HCT116 (cell line): ENCODE measurements at regions not wholly inside any gene's neighbourhood (a gene's known extent, or its start where the extent isn't known, plus 50 kb on each side); places are given as distances from the start of the nearest gene placed in this dataset.

Source experiments
- ATAC-seq: fragments of 200-7000 bp; cut with Tn5 transposase; 2 replicates; pipeline ENCODE4 v1.9.1; 2020; ENCODE audit warnings: mild to moderate bottlenecking, moderate library complexity
- BruUV-seq: library from RNA; stranded (reverse); fragments of 400-500 nt; replicated peaks from 2 replicates; lab custom pipeline; 2021; lab: Mats Ljungman, UMichigan
- CTCF ChIA-PET: fragments of 300-600 bp; sonication (Branson Sonifier 250); formaldehyde crosslinking; loops from one replicate; lab custom pipeline; 2021; ENCODE audit warnings: antibody characterized with exemption; lab: Charles Lee
- POLR2A ChIA-PET: fragments of 300-600, 350-600 bp; sonication (Branson Sonifier 250); formaldehyde crosslinking; loops from one replicate; lab custom pipeline; 2021; ENCODE audit warnings: antibody characterized with exemption; lab: Charles Lee
- RAD21 ChIA-PET, 2 experiments: fragments of 300-600 bp; sonication (Branson Sonifier 250); formaldehyde crosslinking; loops; one replicate each; lab custom pipeline; 2023; ENCODE audit warnings: low total read pairs in 2 of 2; ENCODE audit not compliant: uncharacterized antibody in 2 of 2, unreplicated experiment in 2 of 2, low non-redundant PET in 1 of 2; lab: Charles Lee
- DNase-seq: peaks from one replicate; pipeline ENCODE4 v3.0.0-alpha.2; 2010; ENCODE audit warnings: low read depth, low spot score
- H2AFZ ChIP-seq: fragments of 200-600 bp; shearing (Covaris generic), sonication (generic); 2 replicates; pipeline ENCODE4 v1.6.1; 2017; ENCODE audit warnings: low read depth, mixed run types, mixed read lengths, antibody characterized with exemption, low read length; ENCODE audit not compliant: poor library complexity, severe bottlenecking
- H3K27ac ChIP-seq: 2 replicates; pipeline ENCODE4 v1.5.1; 2012; ENCODE audit warnings: low read depth, low read length
- H3K27me3 ChIP-seq: fragments of 200-600 bp; sonication (generic); 2 replicates; pipeline ENCODE4 v1.6.1; 2016; ENCODE audit warnings: mixed run types, low read length, mixed read lengths; ENCODE audit not compliant: insufficient read depth
- H3K36me3 ChIP-seq, 2 experiments: fragments of 200-500 bp in 1 of 2; fragments of 200-600 bp in 1 of 2; sonication (Bioruptor generic) in 1 of 2; sonication (generic) in 1 of 2; 2 replicates each; pipeline versions ENCODE4 v1.5.1 to v1.6.1; 2014 to 2016; ENCODE audit warnings: low read length in 2 of 2, inconsistent platforms in 1 of 2, mixed read lengths in 1 of 2, mixed run types in 1 of 2; ENCODE audit not compliant: insufficient read depth in 2 of 2, control insufficient read depth in 1 of 2
- H3K4me1 ChIP-seq, 2 experiments: fragments of 200-600 bp in 1 of 2; sonication (generic) in 1 of 2; 2 replicates each; pipeline versions ENCODE4 v1.5.1 to v1.6.1; 2012 to 2017; ENCODE audit warnings: low read length in 2 of 2, inconsistent platforms in 1 of 2, mild to moderate bottlenecking in 1 of 2, mixed read lengths in 1 of 2, mixed run types in 1 of 2, moderate library complexity in 1 of 2; ENCODE audit not compliant: insufficient read depth in 2 of 2, control insufficient read depth in 1 of 2
- H3K4me2 ChIP-seq: fragments of 200-600 bp; sonication (generic); 2 replicates; pipeline ENCODE4 v1.6.1; 2017; ENCODE audit warnings: mixed run types, low read length, mixed read lengths
- H3K4me3 ChIP-seq, 2 experiments: fragments of 200-600 bp in 1 of 2; sonication (generic) in 1 of 2; replicated peaks in 1 of 2; 2 replicates each; pipeline ENCODE4 v1.5.1; 2011 to 2016; ENCODE audit warnings: low read length in 2 of 2, control low read depth in 1 of 2, low read depth in 1 of 2, mild to moderate bottlenecking in 1 of 2, mixed read lengths in 1 of 2, mixed run types in 1 of 2
- H3K79me2 ChIP-seq: fragments of 200-600 bp; sonication (generic); 2 replicates; pipeline ENCODE4 v1.6.1; 2017; ENCODE audit warnings: mild to moderate bottlenecking, mixed run types, low read length, moderate library complexity, mixed read lengths; ENCODE audit not compliant: insufficient read depth
- H3K9ac ChIP-seq: fragments of 200-600 bp; sonication (generic); 2 replicates; pipeline ENCODE4 v1.6.1; 2016; ENCODE audit warnings: low read length, mixed read lengths
- H3K9me2 ChIP-seq: fragments of 200-600 bp; sonication (generic), shearing (Covaris generic); 2 replicates; pipeline ENCODE4 v1.6.1; 2017; ENCODE audit warnings: mixed run types, mild to moderate bottlenecking, moderate library complexity; ENCODE audit not compliant: insufficient read depth
- H3K9me3 ChIP-seq, 2 experiments: fragments of 200-500 bp in 1 of 2; fragments of 200-600 bp in 1 of 2; sonication (Bioruptor generic) in 1 of 2; sonication (generic) in 1 of 2; 2 replicates each; pipeline ENCODE4 v1.6.1; 2014 to 2017; ENCODE audit warnings: low read length in 2 of 2, mixed read lengths in 2 of 2, inconsistent platforms in 1 of 2, low read depth in 1 of 2, mild to moderate bottlenecking in 1 of 2, mixed run types in 1 of 2, moderate library complexity in 1 of 2; ENCODE audit not compliant: control insufficient read depth in 1 of 2, insufficient read depth in 1 of 2
- H4K20me1 ChIP-seq: fragments of 200-600 bp; sonication (generic), shearing (Covaris generic); 2 replicates; pipeline ENCODE4 v1.6.1; 2017; ENCODE audit warnings: mixed run types, mild to moderate bottlenecking, moderate library complexity; ENCODE audit not compliant: insufficient read depth
- CEBPB ChIP-seq: IDR thresholded peaks from 2 replicates; pipeline ENCODE4 v1.6.1; 2012; ENCODE audit warnings: low read depth
- CTCF ChIP-seq, 3 experiments: fragments of 200-600 bp in 1 of 3; sonication (generic) in 1 of 3; IDR thresholded peaks in 2 of 3; conservative IDR thresholded peaks in 1 of 3; 2 replicates each; pipeline ENCODE4 v1.5.1; 2012 to 2017; ENCODE audit warnings: low read depth in 2 of 3, low read length in 2 of 3, antibody characterized with exemption in 1 of 3, borderline replicate concordance in 1 of 3, control low read depth in 1 of 3, mild to moderate bottlenecking in 1 of 3, mixed read lengths in 1 of 3, mixed run types in 1 of 3, moderate library complexity in 1 of 3; ENCODE audit not compliant: insufficient read depth in 1 of 3
- EGR1 ChIP-seq: IDR thresholded peaks from 2 replicates; pipeline ENCODE4 v1.6.1; 2012; ENCODE audit warnings: low read depth
- ELF1 ChIP-seq: IDR thresholded peaks from 2 replicates; pipeline ENCODE4 v1.6.1; 2012; ENCODE audit warnings: low read depth, borderline replicate concordance
- POLR2A ChIP-seq: IDR thresholded peaks from 2 replicates; pipeline ENCODE4 v1.7.0; 2011; ENCODE audit warnings: borderline replicate concordance; ENCODE audit not compliant: insufficient read depth, insufficient read length; ENCODE audit errors: extremely low read depth
- REST ChIP-seq: IDR thresholded peaks from 2 replicates; pipeline ENCODE4 v1.6.1; 2012; ENCODE audit warnings: low read depth
- SIN3A ChIP-seq: IDR thresholded peaks from 2 replicates; pipeline ENCODE4 v1.6.1; 2012; ENCODE audit warnings: low read depth
- SP1 ChIP-seq: IDR thresholded peaks from 2 replicates; pipeline ENCODE4 v1.6.1; 2012; ENCODE audit warnings: low read depth
- SRF ChIP-seq: IDR thresholded peaks from 2 replicates; pipeline ENCODE4 v1.6.1; 2012; ENCODE audit warnings: low read depth
- ZFX ChIP-seq: fragments of 450-650 bp; IDR thresholded peaks from 2 replicates; pipeline ENCODE4 v1.6.1; 2017
- intact Hi-C: fragments of 100-400 bp; cut with micrococcal nuclease; formaldehyde crosslinking; loops from 2 replicates; pipeline ENCODE4 v1.10.0; 2022

- ChIA-PET POLR2A (no interaction called here), RAD21 (no interaction called here), CTCF (no interaction called here)
- H3K4me3 ChIP-seq: no peak overlapping the region
- no peaks in the 10 kb centered on the region for H4K20me1 ChIP-seq
- no peak overlapping the region for H3K4me2 ChIP-seq
- no peaks in the 10 kb centered on the region for H3K4me1 ChIP-seq
- H3K9me3 ChIP-seq: no peaks in the 10 kb centered on the region
- H3K79me2 ChIP-seq: no peaks in the 10 kb centered on the region
- H3K36me3 ChIP-seq: peaks cover 8 to 26% of the 10 kb centered on the region in 2 experiments
- BruUV-seq: no TSS peak
- no peaks in the 10 kb centered on the region for H3K9me2 ChIP-seq
- TF ChIP-seq POLR2A: no peak
- no peaks in the 10 kb centered on the region for H3K27me3 ChIP-seq
- no peak overlapping the region for H3K9ac ChIP-seq
- no peak overlapping the region for H2AFZ ChIP-seq
- H3K27ac ChIP-seq: no peak overlapping the region
- ATAC-seq (no peak), DNase-seq (no peak)
- intact Hi-C loops: no loop called here
Measured at GRCh38 chr1:192950926-192951325, 108.2 kb downstream of the UCHL5 start.

GRCh38 chr1:192951691-192952460 is 107.3 kb downstream of the UCHL5 start:
- no peak for ATAC-seq
- TF ChIP-seq ZFX: no peak
- TF ChIP-seq EGR1: no peak
- no peak for TF ChIP-seq CEBPB
- no peak for TF ChIP-seq SIN3A
- no peak for TF ChIP-seq ELF1
- TF ChIP-seq SP1: no peak
- TF ChIP-seq CTCF (IDR thresholded peaks at IDR 0.05 in 2 of 3, conservative IDR thresholded peaks at IDR 0.05 in 1 of 3; ENCODE audit: borderline replicate concordance in 1 of 3, insufficient read depth in 1 of 3, low read depth in 2 of 3, low read length in 2 of 3): no peak
- no peak for TF ChIP-seq SRF
- TF ChIP-seq REST: no peak
- no peaks in the 10 kb centered on the region for H3K27me3 ChIP-seq
- H3K9ac ChIP-seq: no peak overlapping the region
- CTCF ChIA-PET: no interaction called here
- H3K4me1 ChIP-seq: no peaks in the 10 kb centered on the region
- no peaks in the 10 kb centered on the region for H3K79me2 ChIP-seq
- no peaks in the 10 kb centered on the region for H3K9me2 ChIP-seq
- no peaks in the 10 kb centered on the region for H3K9me3 ChIP-seq
- RAD21 ChIA-PET: no interaction called here
- DNase-seq: no peak
- H3K27ac ChIP-seq: no peak overlapping the region
- no peak overlapping the region for H3K4me3 ChIP-seq
- BruUV-seq: no TSS peak
- H4K20me1 ChIP-seq: no peaks in the 10 kb centered on the region
- no peak overlapping the region for H2AFZ ChIP-seq
- POLR2A ChIA-PET: no interaction called here
- H3K36me3 ChIP-seq: peaks cover 8 to 32% of the 10 kb centered on the region in 2 experiments
- no peak overlapping the region for H3K4me2 ChIP-seq
- intact Hi-C loops: no loop called here
